ENCODE measurements at regions not wholly inside any gene's neighbourhood (a gene's known extent, or its start where the extent isn't known, plus 50 kb on each side); places are given as distances from the start of the nearest gene placed in this dataset.

GRCh38 chr3:81965696-81966095, 204.3 kb upstream of the GBE1 start:
- H3K4me3 ChIP-seq (ENCODE audit: control insufficient read depth, low read depth, low read length): no peak overlapping the region
- no peak for DNase-seq (ENCODE audit: low read depth)
- no peak for TF ChIP-seq CTCF (IDR thresholded peaks at IDR 0.05; ENCODE audit: control insufficient read depth, insufficient read depth, low read depth, low read length, missing control alignments)

- no peak for DNase-seq (ENCODE audit: low read depth)
- H3K4me3 ChIP-seq (ENCODE audit: control insufficient read depth, low read depth, low read length): no peak overlapping the region
- no peak for TF ChIP-seq CTCF (IDR thresholded peaks at IDR 0.05; ENCODE audit: control insufficient read depth, insufficient read depth, low read depth, low read length, missing control alignments)
These were observed 201.0 kb upstream of the GBE1 start for GRCh38 chr3:81962396-81962795.

- TF ChIP-seq CTCF (IDR thresholded peaks at IDR 0.05; ENCODE audit: control insufficient read depth, insufficient read depth, low read depth, low read length, missing control alignments): no peak
- DNase-seq (ENCODE audit: low read depth): peak; percentile 18
- H3K4me3 ChIP-seq (ENCODE audit: control insufficient read depth, low read depth, low read length): no peak overlapping the region
These were observed 197.7 kb upstream of the GBE1 start for GRCh38 chr3:81958972-81959640.

DNA sequence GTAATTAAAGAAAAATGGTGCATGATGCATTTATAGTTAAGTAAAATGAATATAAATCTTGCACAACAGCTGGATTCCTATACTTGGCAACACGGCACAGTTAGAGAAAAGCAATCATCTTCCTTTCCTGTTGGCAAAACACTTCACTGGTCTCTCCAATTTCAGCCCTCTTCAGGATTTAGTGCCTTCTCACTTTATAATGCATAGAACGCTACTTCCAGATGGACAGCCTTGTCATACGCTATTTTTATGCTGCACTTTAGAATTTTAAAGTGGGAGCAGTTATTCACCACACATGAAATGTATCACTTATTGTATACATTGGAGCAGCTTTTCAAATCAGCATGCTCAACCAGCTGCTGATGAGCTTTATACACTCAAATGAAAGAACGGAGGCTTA, 194.4 kb upstream of the GBE1 start:
- DNase-seq (ENCODE audit: low read depth): no peak
- H3K4me3 ChIP-seq (ENCODE audit: control insufficient read depth, low read depth, low read length): no peak overlapping the region
- TF ChIP-seq CTCF (IDR thresholded peaks at IDR 0.05; ENCODE audit: control insufficient read depth, insufficient read depth, low read depth, low read length, missing control alignments): no peak

- DNase-seq (ENCODE audit: low read depth): no peak
- no peak for TF ChIP-seq CTCF (IDR thresholded peaks at IDR 0.05; ENCODE audit: control insufficient read depth, insufficient read depth, low read depth, low read length, missing control alignments)
- H3K4me3 ChIP-seq (ENCODE audit: control insufficient read depth, low read depth, low read length): no peak overlapping the region
These were observed 191.7 kb upstream of the GBE1 start for GRCh38 chr3:81953111-81953510.

GRCh38 chr3:81952141-81952540, 190.7 kb upstream of the GBE1 start:
- no peak overlapping the region for H3K4me3 ChIP-seq (ENCODE audit: control insufficient read depth, low read depth, low read length)
- DNase-seq (ENCODE audit: low read depth): no peak
- no peak for TF ChIP-seq CTCF (IDR thresholded peaks at IDR 0.05; ENCODE audit: control insufficient read depth, insufficient read depth, low read depth, low read length, missing control alignments)
